H9 (cell line): ENCODE measurements at regions not wholly inside any gene's neighbourhood (a gene's known extent, or its start where the extent isn't known, plus 50 kb on each side); places are given as distances from the start of the nearest gene placed in this dataset.
"Not testable (repeated sequence)": the region's sequence is repeated elsewhere in the genome, so short reads cannot be mapped to it uniquely, and the experiment has no call there.

Experiments used
- DNase-seq: peaks from one replicate; pipeline ENCODE4 v3.0.0-alpha.2; 2017
- H2AFZ ChIP-seq: one replicate; pipeline ENCODE4 v1.6.1; 2013; ENCODE audit warnings: mild to moderate bottlenecking, low read length, control low read depth, moderate library complexity
- H2AK5ac ChIP-seq: 2 replicates; pipeline ENCODE4 v1.6.1; 2013; ENCODE audit warnings: low read length, control low read depth, mixed read lengths; ENCODE audit not compliant: insufficient read length
- H2BK120ac ChIP-seq: one replicate; pipeline ENCODE4 v1.6.1; 2013; ENCODE audit warnings: low read depth, mild to moderate bottlenecking, low read length, control low read depth, inconsistent platforms; ENCODE audit not compliant: poor library complexity, severe bottlenecking
- H2BK12ac ChIP-seq: 2 replicates; pipeline ENCODE4 v1.6.1; 2013; ENCODE audit warnings: low read length, control low read depth, mixed read lengths, low read depth; ENCODE audit not compliant: insufficient read length
- H2BK15ac ChIP-seq: 2 replicates; pipeline ENCODE4 v1.6.1; 2013; ENCODE audit warnings: low read depth, low read length, control low read depth
- H2BK20ac ChIP-seq: one replicate; pipeline ENCODE4 v1.6.1; 2013; ENCODE audit warnings: low read depth, mild to moderate bottlenecking, low read length, control low read depth, inconsistent platforms; ENCODE audit not compliant: poor library complexity, severe bottlenecking
- H2BK5ac ChIP-seq: 2 replicates; pipeline ENCODE4 v1.6.1; 2013; ENCODE audit warnings: low read length, control low read depth, mixed read lengths; ENCODE audit not compliant: insufficient read length
- H3K14ac ChIP-seq: 2 replicates; pipeline ENCODE4 v1.6.1; 2013; ENCODE audit warnings: low read length, control low read depth; ENCODE audit not compliant: insufficient read depth
- H3K18ac ChIP-seq: 2 replicates; pipeline ENCODE4 v1.6.1; 2013; ENCODE audit warnings: low read depth, mild to moderate bottlenecking, mixed read lengths, low read length, control low read depth; ENCODE audit not compliant: insufficient read length
- H3K23ac ChIP-seq: 2 replicates; pipeline ENCODE4 v1.6.1; 2013; ENCODE audit warnings: low read length, control low read depth, mixed read lengths, low read depth; ENCODE audit not compliant: insufficient read length
- H3K23me2 ChIP-seq: 2 replicates; pipeline ENCODE4 v1.6.1; 2013; ENCODE audit warnings: low read depth, mild to moderate bottlenecking, mixed read lengths, low read length, control low read depth; ENCODE audit not compliant: insufficient read length, poor library complexity, severe bottlenecking
- H3K27ac ChIP-seq: 2 replicates; pipeline ENCODE4 v1.5.1; 2013; ENCODE audit warnings: low read length, control low read depth, mixed read lengths, low read depth; ENCODE audit not compliant: insufficient read length
- H3K27me3 ChIP-seq: 2 replicates; pipeline ENCODE4 v1.6.1; 2013; ENCODE audit warnings: low read length, control low read depth, inconsistent platforms; ENCODE audit not compliant: insufficient read depth
- H3K4ac ChIP-seq: 2 replicates; pipeline ENCODE4 v1.6.1; 2013; ENCODE audit warnings: low read depth, mild to moderate bottlenecking, control low read depth, inconsistent platforms, low read length, moderate library complexity
- H3K4me1 ChIP-seq: 2 replicates; pipeline ENCODE4 v1.6.1; 2013; ENCODE audit warnings: low read length, control low read depth, inconsistent platforms; ENCODE audit not compliant: insufficient read depth
- H3K4me2 ChIP-seq: 2 replicates; pipeline ENCODE4 v1.6.1; 2013; ENCODE audit warnings: low read length, control low read depth, mixed read lengths; ENCODE audit not compliant: insufficient read length, insufficient read depth
- H3K56ac ChIP-seq: 2 replicates; pipeline ENCODE4 v1.6.1; 2013; ENCODE audit warnings: low read depth, mild to moderate bottlenecking, mixed read lengths, low read length, control low read depth; ENCODE audit not compliant: insufficient read length
- H3K79me1 ChIP-seq: 2 replicates; pipeline ENCODE4 v1.6.1; 2013; ENCODE audit warnings: low read depth, mild to moderate bottlenecking, moderate library complexity, low read length, control low read depth, inconsistent platforms; ENCODE audit not compliant: insufficient read depth, poor library complexity, severe bottlenecking
- H3K79me2 ChIP-seq: 2 replicates; pipeline ENCODE4 v1.6.1; 2013; ENCODE audit warnings: low read length, control low read depth, inconsistent platforms; ENCODE audit not compliant: insufficient read depth
- H3K9ac ChIP-seq: 2 replicates; pipeline ENCODE4 v1.6.1; 2013; ENCODE audit warnings: low read length, control low read depth, mixed read lengths; ENCODE audit not compliant: insufficient read length; ENCODE audit errors: extremely low read depth
- H3K9me3 ChIP-seq: one replicate; pipeline ENCODE4 v1.6.1; 2013; ENCODE audit warnings: low read depth, low read length, inconsistent platforms; ENCODE audit not compliant: control insufficient read depth
- H3T11ph ChIP-seq: one replicate; pipeline ENCODE4 v1.6.1; 2013; ENCODE audit warnings: mild to moderate bottlenecking, low read length, control low read depth, inconsistent platforms
- H4K20me1 ChIP-seq: one replicate; pipeline ENCODE4 v1.6.1; 2013; ENCODE audit not compliant: control insufficient read depth, insufficient read length, insufficient read depth
- H4K5ac ChIP-seq: 2 replicates; pipeline ENCODE4 v1.6.1; 2013; ENCODE audit warnings: low read depth, mild to moderate bottlenecking, mixed read lengths, low read length, control low read depth; ENCODE audit not compliant: insufficient read length
- H4K8ac ChIP-seq: replicated peaks from 2 replicates; pipeline ENCODE4 v1.6.1; 2013; ENCODE audit warnings: low read length, control low read depth, mixed read lengths, low read depth; ENCODE audit not compliant: insufficient read length
- H4K91ac ChIP-seq: 2 replicates; pipeline ENCODE4 v1.6.1; 2013; ENCODE audit warnings: low read depth, mild to moderate bottlenecking, moderate library complexity, mixed read lengths, low read length, control low read depth; ENCODE audit not compliant: insufficient read length
- H3K27ac Mint-ChIP-seq, 3 experiments: 2 replicates in 2 of 3; 3 replicates in 1 of 3; pipeline ENCODE4 v1.8.0; 2020 to 2021; ENCODE audit warnings: mixed read lengths in 3 of 3, mild to moderate bottlenecking in 1 of 3, moderate library complexity in 1 of 3
- H3K27me3 Mint-ChIP-seq: 2 replicates; pipeline ENCODE4 v1.8.0; 2021; ENCODE audit warnings: low read depth, mild to moderate bottlenecking, moderate library complexity, mixed read lengths
- H3K36me3 Mint-ChIP-seq, 3 experiments: 2 replicates in 2 of 3; 3 replicates in 1 of 3; pipeline ENCODE4 v1.8.0; 2020 to 2021; ENCODE audit warnings: low read depth in 3 of 3, mixed read lengths in 3 of 3; ENCODE audit not compliant: insufficient read depth in 1 of 3
- H3K4me1 Mint-ChIP-seq, 2 experiments: 2 replicates each; pipeline ENCODE4 v1.8.0; 2020; ENCODE audit warnings: mixed read lengths in 2 of 2
- H3K4me3 Mint-ChIP-seq, 2 experiments: 2 replicates in 1 of 2; 3 replicates in 1 of 2; pipeline ENCODE4 v1.8.0; 2020 to 2021; ENCODE audit warnings: mild to moderate bottlenecking in 2 of 2, mixed read lengths in 2 of 2, moderate library complexity in 1 of 2
- H3K9me3 Mint-ChIP-seq, 2 experiments: 2 replicates in 1 of 2; 3 replicates in 1 of 2; pipeline ENCODE4 v1.8.0; 2020; ENCODE audit warnings: mild to moderate bottlenecking in 2 of 2, mixed read lengths in 2 of 2, moderate library complexity in 1 of 2
- WGBS: extraction: QIAGEN DNeasy Blood & Tissue Kit; methylation state at CpG from one replicate; pipeline ENCODE4 v1.1.7; 2013; ENCODE audit warnings: missing lambda C conversion rate, low lambda C conversion rate, mixed read lengths; ENCODE audit not compliant: insufficient read length; ENCODE audit errors: extremely low coverage; 5-methylcytosine and 5-hydroxymethylcytosine counted together
- TF ChIP-seq, protein P1 (sequence below): fragments of 200-600 bp; sonication (generic); conservative IDR thresholded peaks from 3 replicates; pipeline ENCODE4 v1.8.0; 2021; ENCODE audit warnings: antibody characterized with exemption, mild to moderate bottlenecking

DNA sequence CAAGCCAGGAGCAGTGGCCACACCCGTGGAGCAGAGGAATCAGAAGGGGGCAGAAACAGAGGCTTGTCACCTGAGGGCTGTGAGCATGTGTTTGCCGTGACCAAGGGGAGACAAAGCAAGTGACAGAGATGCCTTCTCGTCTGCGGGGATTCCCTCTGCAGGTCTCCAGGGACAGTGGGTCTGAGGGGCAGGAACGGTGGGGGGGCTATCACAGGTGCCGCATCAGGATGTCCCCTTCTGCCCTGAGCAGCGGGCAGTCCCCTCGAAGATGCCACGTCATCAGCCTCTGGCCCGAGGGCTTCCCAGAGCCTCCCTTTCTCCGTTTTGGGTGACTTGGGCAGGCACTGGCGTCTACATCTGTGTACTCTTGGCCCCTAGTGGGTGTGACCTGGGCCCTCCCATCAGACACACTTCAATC, 338.7 kb downstream of the PREX1 start:
- no peaks in the 10 kb centered on the region for H3K27me3 ChIP-seq
- no peaks in the 10 kb centered on the region for H3K79me2 ChIP-seq
- Mint-ChIP-seq H3K36me3 (no peaks in the 10 kb centered on the region), H3K4me3 (no peak overlapping the region), H3K27me3 (no peaks in the 10 kb centered on the region; the same call in 1 of the 2 replicates), H3K9me3 (no peaks in the 10 kb centered on the region), H3K27ac (no peak overlapping the region), H3K4me1 (peaks cover 14% of the 10 kb centered on the region in 2 experiments)
- DNase-seq: no peak
- H3T11ph ChIP-seq: no peak overlapping the region
- H3K18ac ChIP-seq: no peak overlapping the region
- no peak overlapping the region for H2BK12ac ChIP-seq
- no peak overlapping the region for H2AFZ ChIP-seq
- H4K5ac ChIP-seq: no peak overlapping the region
- no peak overlapping the region for H3K4me2 ChIP-seq
- TF ChIP-seq, protein P1, sequence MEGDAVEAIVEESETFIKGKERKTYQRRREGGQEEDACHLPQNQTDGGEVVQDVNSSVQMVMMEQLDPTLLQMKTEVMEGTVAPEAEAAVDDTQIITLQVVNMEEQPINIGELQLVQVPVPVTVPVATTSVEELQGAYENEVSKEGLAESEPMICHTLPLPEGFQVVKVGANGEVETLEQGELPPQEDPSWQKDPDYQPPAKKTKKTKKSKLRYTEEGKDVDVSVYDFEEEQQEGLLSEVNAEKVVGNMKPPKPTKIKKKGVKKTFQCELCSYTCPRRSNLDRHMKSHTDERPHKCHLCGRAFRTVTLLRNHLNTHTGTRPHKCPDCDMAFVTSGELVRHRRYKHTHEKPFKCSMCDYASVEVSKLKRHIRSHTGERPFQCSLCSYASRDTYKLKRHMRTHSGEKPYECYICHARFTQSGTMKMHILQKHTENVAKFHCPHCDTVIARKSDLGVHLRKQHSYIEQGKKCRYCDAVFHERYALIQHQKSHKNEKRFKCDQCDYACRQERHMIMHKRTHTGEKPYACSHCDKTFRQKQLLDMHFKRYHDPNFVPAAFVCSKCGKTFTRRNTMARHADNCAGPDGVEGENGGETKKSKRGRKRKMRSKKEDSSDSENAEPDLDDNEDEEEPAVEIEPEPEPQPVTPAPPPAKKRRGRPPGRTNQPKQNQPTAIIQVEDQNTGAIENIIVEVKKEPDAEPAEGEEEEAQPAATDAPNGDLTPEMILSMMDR: no peak
- H2AK5ac ChIP-seq: no peak overlapping the region
- no peak overlapping the region for H3K9ac ChIP-seq
- no CpG with 5 or more reads among the region's 12 CpGs for WGBS
- no peak overlapping the region for H2BK15ac ChIP-seq
- no peak overlapping the region for H3K14ac ChIP-seq
- no peak overlapping the region for H4K8ac ChIP-seq
- no peaks in the 10 kb centered on the region for H3K9me3 ChIP-seq
- H3K27ac ChIP-seq: no peak overlapping the region
- H3K4ac ChIP-seq: no peak overlapping the region
- no peak overlapping the region for H3K56ac ChIP-seq
- no peaks in the 10 kb centered on the region for H3K23me2 ChIP-seq
- no peak overlapping the region for H2BK120ac ChIP-seq
- no peaks in the 10 kb centered on the region for H3K79me1 ChIP-seq
- no peak overlapping the region for H2BK5ac ChIP-seq
- H3K23ac ChIP-seq: no peak overlapping the region
- no peaks in the 10 kb centered on the region for H4K20me1 ChIP-seq
- no peak overlapping the region for H4K91ac ChIP-seq
- H3K4me1 ChIP-seq: no peaks in the 10 kb centered on the region
- no peak overlapping the region for H2BK20ac ChIP-seq

DNA sequence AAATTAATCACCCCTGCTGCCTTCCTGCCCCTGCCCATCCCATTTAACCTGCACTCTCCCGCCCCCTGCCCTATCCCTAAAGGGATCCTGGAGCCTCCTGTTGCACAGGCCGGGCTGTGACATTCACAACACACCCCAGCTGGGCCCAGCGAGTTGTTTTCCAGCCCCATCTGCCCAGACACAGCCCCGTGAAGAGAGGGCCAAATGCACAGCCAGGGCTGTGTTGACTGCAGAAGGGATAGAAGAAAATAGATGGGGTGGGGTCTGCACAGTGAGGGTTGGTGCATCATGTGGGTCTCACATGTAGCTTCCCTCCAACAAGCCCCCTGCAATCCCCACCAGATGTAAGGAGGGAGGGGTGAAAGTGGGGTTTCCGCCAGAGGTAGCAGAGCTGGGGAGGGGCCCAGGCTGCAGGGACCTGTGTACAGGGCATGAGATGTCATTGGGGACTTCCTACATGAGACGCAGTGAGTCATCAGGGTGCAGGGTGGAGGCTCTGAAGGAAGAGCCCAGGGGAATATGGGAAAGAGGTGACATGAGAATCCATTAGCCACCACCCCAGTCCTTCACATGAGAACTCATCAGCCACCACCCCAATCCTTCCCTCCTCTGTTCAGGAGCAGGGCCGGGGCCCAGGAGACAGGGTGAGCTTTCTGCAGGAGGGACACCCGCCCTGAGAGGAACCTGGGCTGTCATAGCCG, 339.3 kb downstream of the PREX1 start:
- H2BK20ac ChIP-seq, DNase-seq, H3T11ph ChIP-seq, H3K9ac ChIP-seq, H2BK5ac ChIP-seq, H3K4me2 ChIP-seq, H3K14ac ChIP-seq, H3K4me3 Mint-ChIP-seq, H2AFZ ChIP-seq, H3K4me1 ChIP-seq, H4K5ac ChIP-seq, H3K27me3 ChIP-seq, H3K27ac Mint-ChIP-seq, H3K23ac ChIP-seq, H2BK120ac ChIP-seq, H3K23me2 ChIP-seq, H4K20me1 ChIP-seq, H3K27ac ChIP-seq, H3K4ac ChIP-seq, H3K9me3 Mint-ChIP-seq, H2BK12ac ChIP-seq, H3K36me3 Mint-ChIP-seq, H3K79me1 ChIP-seq, H2BK15ac ChIP-seq, H2AK5ac ChIP-seq, H3K18ac ChIP-seq, H4K91ac ChIP-seq, H3K56ac ChIP-seq, H3K79me2 ChIP-seq, H3K9me3 ChIP-seq, H4K8ac ChIP-seq, H3K27me3 Mint-ChIP-seq: not testable (repeated sequence)
- no CpG with 5 or more reads among the region's 9 CpGs for WGBS
- peaks cover 14 to 17% of the 10 kb centered on the region in 2 experiments for H3K4me1 Mint-ChIP-seq
